HEK293T (cell line): ENCODE measurements at regions not wholly inside any gene's neighbourhood (a gene's known extent, or its start where the extent isn't known, plus 50 kb on each side); places are given as distances from the start of the nearest gene placed in this dataset.

Experiments used
- BHLHE40 ChIP-seq: fragments of 450-650 bp; IDR thresholded peaks from 2 replicates; pipeline ENCODE4 v1.6.1; 2016; ENCODE audit warnings: mild to moderate bottlenecking, moderate library complexity, borderline replicate concordance
- FOXK2 ChIP-seq: fragments of 450-650 bp; IDR thresholded peaks from 2 replicates; pipeline ENCODE4 v1.6.1; 2016; ENCODE audit warnings: mild to moderate bottlenecking
- FOXM1 ChIP-seq: fragments of 450-650 bp; IDR thresholded peaks from 2 replicates; pipeline ENCODE4 v1.6.1; 2017; ENCODE audit warnings: mild to moderate bottlenecking, borderline replicate concordance
- HDGF ChIP-seq: fragments of 450-650 bp; IDR thresholded peaks from 2 replicates; pipeline ENCODE4 v1.6.1; 2017; ENCODE audit warnings: antibody characterized with exemption, borderline replicate concordance
- L3MBTL2 ChIP-seq: fragments of 450-650 bp; conservative IDR thresholded peaks from 2 replicates; pipeline ENCODE4 v1.6.1; 2016; ENCODE audit warnings: mild to moderate bottlenecking
- PKNOX1 ChIP-seq: fragments of 450-650 bp; IDR thresholded peaks from 2 replicates; pipeline ENCODE4 v1.6.1; 2016
- SP1 ChIP-seq: fragments of 450-650 bp; IDR thresholded peaks from 2 replicates; pipeline ENCODE4 v1.6.1; 2017
- ZNF384 ChIP-seq: fragments of 450-650 bp; IDR thresholded peaks from 2 replicates; pipeline ENCODE4 v1.6.1; 2016

- TF ChIP-seq HDGF = no peak
- TF ChIP-seq FOXM1 = no peak
- no peak for TF ChIP-seq ZNF384
- TF ChIP-seq BHLHE40 = no peak
- TF ChIP-seq L3MBTL2 = no peak
- no peak for TF ChIP-seq PKNOX1
- TF ChIP-seq SP1 = no peak
- no peak for TF ChIP-seq FOXK2
Observed at GRCh38 chr5:91277093-91277626, 106.0 kb downstream of the ARRDC3 start.
